Retina (tissue), 1 donor: ENCODE measurements at regions not wholly inside any gene's neighbourhood (a gene's known extent, or its start where the extent isn't known, plus 50 kb on each side); places are given as distances from the start of the nearest gene placed in this dataset.
"Not testable (repeated sequence)": the region's sequence is repeated elsewhere in the genome, so short reads cannot be mapped to it uniquely, and the experiment has no call there.

Source experiments
- DNase-seq: peaks from one replicate; pipeline ENCODE4 v3.0.0-alpha.2; 2016

- no peak for DNase-seq
Measured at GRCh38 chr17:14596224-14596623, 295.3 kb downstream of the HS3ST3B1 start.

GRCh38 chr17:14595656-14596055, 294.8 kb downstream of the HS3ST3B1 start:
- DNase-seq = no peak

- DNase-seq = no peak
Measured at GRCh38 chr17:14594690-14595089, 293.8 kb downstream of the HS3ST3B1 start.

GRCh38 chr17:14593956-14594355, 293.1 kb downstream of the HS3ST3B1 start:
- DNase-seq = no peak

GRCh38 chr17:14590459-14591250, 289.8 kb downstream of the HS3ST3B1 start:
- no peak for DNase-seq

GRCh38 chr17:14585099-14585498, 284.2 kb downstream of the HS3ST3B1 start:
- DNase-seq = no peak

GRCh38 chr17:14582996-14583395, 282.1 kb downstream of the HS3ST3B1 start:
- DNase-seq = no peak

- peak; percentile 14 for DNase-seq
Measured at GRCh38 chr17:14581186-14581830, 280.4 kb downstream of the HS3ST3B1 start.

GRCh38 chr17:14580499-14580898, 279.6 kb downstream of the HS3ST3B1 start:
- no peak for DNase-seq

- no peak for DNase-seq
Measured at GRCh38 chr17:14579716-14580115, 278.8 kb downstream of the HS3ST3B1 start.

- peak; percentile 21 for DNase-seq
Measured at GRCh38 chr17:14575471-14575953, 274.6 kb downstream of the HS3ST3B1 start.

GRCh38 chr17:14560325-14560724, 259.4 kb downstream of the HS3ST3B1 start:
- DNase-seq = not testable (repeated sequence)

GRCh38 chr17:14559264-14560119, 258.6 kb downstream of the HS3ST3B1 start:
- peak; percentile 12 for DNase-seq

GRCh38 chr17:14557480-14557879, 256.6 kb downstream of the HS3ST3B1 start:
- no peak for DNase-seq

- DNase-seq = no peak
Measured at GRCh38 chr17:14553847-14554246, 253.0 kb downstream of the HS3ST3B1 start.

GRCh38 chr17:14552306-14552705, 251.4 kb downstream of the HS3ST3B1 start:
- no peak for DNase-seq

GRCh38 chr17:14547556-14547955, 246.7 kb downstream of the HS3ST3B1 start:
- DNase-seq = no peak

GRCh38 chr17:14547016-14547415, 246.1 kb downstream of the HS3ST3B1 start:
- DNase-seq = no peak

GRCh38 chr17:14545156-14545906, 244.4 kb downstream of the HS3ST3B1 start:
- peak; percentile 7 for DNase-seq

GRCh38 chr17:14541714-14542113, 240.8 kb downstream of the HS3ST3B1 start:
- no peak for DNase-seq

- DNase-seq = no peak
Measured at GRCh38 chr17:14539801-14540200, 238.9 kb downstream of the HS3ST3B1 start.

- not testable (repeated sequence) for DNase-seq
Measured at GRCh38 chr17:14532242-14532641, 231.4 kb downstream of the HS3ST3B1 start.
